GM12891 (cell line): ENCODE measurements at regions not wholly inside any gene's neighbourhood (a gene's known extent, or its start where the extent isn't known, plus 50 kb on each side); places are given as distances from the start of the nearest gene placed in this dataset.

Source experiments
- POLR2A ChIP-seq: IDR thresholded peaks from 2 replicates; pipeline ENCODE4 v1.6.1; 2011; ENCODE audit warnings: low read depth, low read length, control low read depth
- POLR2AphosphoS5 ChIP-seq: IDR thresholded peaks from 2 replicates; pipeline ENCODE4 v1.6.1; 2011; ENCODE audit warnings: low read depth, low read length, control low read depth
- POU2F2 ChIP-seq: IDR thresholded peaks from 2 replicates; pipeline ENCODE4 v1.6.1; 2011; ENCODE audit warnings: low read depth, mild to moderate bottlenecking, control low read depth, low read length, moderate library complexity

DNA sequence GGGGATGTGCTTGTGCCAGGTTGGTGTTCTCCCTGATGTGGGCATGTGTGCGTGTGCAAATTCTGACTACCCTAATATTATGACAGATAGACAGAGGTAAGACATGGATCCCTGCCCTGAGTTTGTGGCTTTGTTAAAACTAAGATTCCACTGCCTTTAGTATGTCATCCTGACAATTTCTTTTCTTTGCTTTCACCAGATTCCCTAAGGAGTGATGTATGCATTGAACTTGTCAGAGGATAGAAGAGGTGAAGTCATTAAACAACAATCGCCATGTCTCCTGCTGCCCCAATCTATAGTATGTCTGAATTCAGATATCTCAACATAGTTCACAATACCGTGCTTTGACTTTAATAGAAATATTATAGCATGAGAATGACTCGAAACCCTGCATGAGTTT, 137.1 kb upstream of the ELAC2 start:
- TF ChIP-seq POLR2A, result no peak
- TF ChIP-seq POLR2AphosphoS5, result no peak
- TF ChIP-seq POU2F2, result no peak
